Tibial nerve (tissue), 4 donors: ENCODE measurements at regions not wholly inside any gene's neighbourhood (a gene's known extent, or its start where the extent isn't known, plus 50 kb on each side); places are given as distances from the start of the nearest gene placed in this dataset.

Experiments used
- DNase-seq, 2 donors: peaks; one replicate each; pipeline ENCODE4 v3.0.0-alpha.2; 2019; ENCODE audit warnings: low spot score in 2 of 2
- H3K27ac ChIP-seq, 4 donors: fragments of 200-600 bp; sonication (generic) in 3 of 4; one replicate each; pipeline ENCODE4 v1.5.1; 2017 to 2019; ENCODE audit warnings: mild to moderate bottlenecking in 1 of 4
- H3K27me3 ChIP-seq, 2 donors: fragments of 200-600 bp; sonication (generic) in 1 of 2; one replicate each; pipeline versions ENCODE4 v1.5.1 to v1.6.0; 2017 to 2019
- H3K36me3 ChIP-seq, 3 donors: fragments of 200-600 bp; sonication (generic); one replicate each; pipeline ENCODE4 v1.5.1; 2018 to 2019
- H3K4me1 ChIP-seq, 4 donors: fragments of 200-600 bp; sonication (generic) in 3 of 4; one replicate each; pipeline ENCODE4 v1.5.1; 2017 to 2019
- H3K4me3 ChIP-seq, 4 donors: fragments of 200-600 bp; sonication (generic) in 3 of 4; one replicate each; pipeline ENCODE4 v1.5.1; 2017 to 2019; ENCODE audit warnings: mild to moderate bottlenecking in 1 of 4, moderate library complexity in 1 of 4
- H3K9me3 ChIP-seq, 4 donors: fragments of 200-600 bp; sonication (generic) in 3 of 4; one replicate each; pipeline ENCODE4 v1.5.1; 2017 to 2019
- EP300 ChIP-seq, 2 donors: sonication (generic); formaldehyde crosslinking; IDR thresholded peaks; one replicate each; pipeline ENCODE4 v1.6.1; 2017; ENCODE audit warnings: antibody characterized with exemption in 2 of 2, mild to moderate bottlenecking in 1 of 2
- POLR2A ChIP-seq, 2 donors: fragments of 450-650 bp; IDR thresholded peaks; one replicate each; pipeline ENCODE4 v1.6.1; 2017; ENCODE audit warnings: antibody characterized with exemption in 2 of 2, mild to moderate bottlenecking in 2 of 2, moderate library complexity in 2 of 2
- WGBS, 2 donors: methylation state at CpG; one replicate each; pipeline ENCODE4 v1.1.5; 2018; 5-methylcytosine and 5-hydroxymethylcytosine counted together
- TF ChIP-seq, protein P1 (sequence below), 5 experiments: fragments of 200-600 bp in 3 of 5; fragments of 450-650 bp in 2 of 5; sonication (generic) in 3 of 5; IDR thresholded peaks; one replicate each; pipeline ENCODE4 v1.5.1; 2016 to 2019; ENCODE audit warnings: antibody characterized with exemption in 5 of 5, mild to moderate bottlenecking in 3 of 5, moderate library complexity in 2 of 5

DNA sequence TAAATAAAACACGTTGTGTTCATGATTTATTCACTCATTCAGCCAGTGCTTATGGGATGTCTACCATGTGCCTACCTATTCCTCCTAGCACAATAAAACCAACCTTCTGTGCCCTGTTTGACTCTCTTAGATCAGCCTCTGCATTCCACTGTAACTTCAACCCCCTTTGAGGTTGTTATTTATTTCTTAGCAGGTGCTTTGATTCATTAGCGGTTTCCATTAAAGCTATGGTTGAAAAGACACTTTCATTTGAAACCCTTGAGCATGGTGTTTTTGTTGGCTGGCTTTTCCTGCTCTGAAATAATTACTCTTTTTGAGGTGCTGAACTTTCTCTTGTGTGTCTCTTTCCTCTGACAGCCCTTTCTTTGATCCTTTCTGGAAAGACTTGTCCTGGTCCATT is 570.6 kb upstream of the LARGE1 start:
- 67 to 68% methylated on average over 2 of the region's 2 CpGs for WGBS, 2 donors
- no peaks in the 10 kb centered on the region for H3K36me3 ChIP-seq
- H3K27me3 ChIP-seq: no peaks in the 10 kb centered on the region
- DNase-seq: no peak
- TF ChIP-seq, protein P1, sequence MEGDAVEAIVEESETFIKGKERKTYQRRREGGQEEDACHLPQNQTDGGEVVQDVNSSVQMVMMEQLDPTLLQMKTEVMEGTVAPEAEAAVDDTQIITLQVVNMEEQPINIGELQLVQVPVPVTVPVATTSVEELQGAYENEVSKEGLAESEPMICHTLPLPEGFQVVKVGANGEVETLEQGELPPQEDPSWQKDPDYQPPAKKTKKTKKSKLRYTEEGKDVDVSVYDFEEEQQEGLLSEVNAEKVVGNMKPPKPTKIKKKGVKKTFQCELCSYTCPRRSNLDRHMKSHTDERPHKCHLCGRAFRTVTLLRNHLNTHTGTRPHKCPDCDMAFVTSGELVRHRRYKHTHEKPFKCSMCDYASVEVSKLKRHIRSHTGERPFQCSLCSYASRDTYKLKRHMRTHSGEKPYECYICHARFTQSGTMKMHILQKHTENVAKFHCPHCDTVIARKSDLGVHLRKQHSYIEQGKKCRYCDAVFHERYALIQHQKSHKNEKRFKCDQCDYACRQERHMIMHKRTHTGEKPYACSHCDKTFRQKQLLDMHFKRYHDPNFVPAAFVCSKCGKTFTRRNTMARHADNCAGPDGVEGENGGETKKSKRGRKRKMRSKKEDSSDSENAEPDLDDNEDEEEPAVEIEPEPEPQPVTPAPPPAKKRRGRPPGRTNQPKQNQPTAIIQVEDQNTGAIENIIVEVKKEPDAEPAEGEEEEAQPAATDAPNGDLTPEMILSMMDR (IDR thresholded peaks at IDR 0.05): no peak
- no peak for TF ChIP-seq POLR2A (IDR thresholded peaks at IDR 0.05)
- TF ChIP-seq EP300 (IDR thresholded peaks at IDR 0.05): no peak
- peaks cover 0 to 11% (median 0%) of the 10 kb centered on the region in 4 donors for H3K9me3 ChIP-seq
- no peaks in the 10 kb centered on the region for H3K4me1 ChIP-seq
- H3K27ac ChIP-seq: no peak overlapping the region
- no peak overlapping the region for H3K4me3 ChIP-seq

DNA sequence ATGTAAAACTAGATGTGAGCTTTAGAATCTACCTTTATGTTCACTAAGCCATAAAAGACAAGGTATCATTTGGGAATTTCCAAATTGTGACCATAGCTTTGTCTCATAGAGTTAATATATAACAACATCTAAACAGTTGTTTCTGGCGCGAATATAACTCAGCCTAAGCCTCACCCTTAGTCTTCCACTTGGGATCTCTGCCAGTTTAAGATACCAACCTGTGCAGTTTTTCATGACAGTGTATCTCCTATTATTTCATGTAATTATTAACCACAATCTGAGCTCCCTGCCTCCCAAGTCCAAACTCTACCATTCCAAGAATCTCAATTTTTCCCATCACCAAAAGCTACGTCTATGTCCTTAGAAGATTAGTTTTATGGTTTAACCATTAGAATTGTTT is 572.5 kb upstream of the ISX start:
- H3K36me3 ChIP-seq: no peaks in the 10 kb centered on the region
- no peaks in the 10 kb centered on the region for H3K4me1 ChIP-seq
- TF ChIP-seq, protein P1 (IDR thresholded peaks at IDR 0.05): no peak
- no peak for TF ChIP-seq POLR2A (IDR thresholded peaks at IDR 0.05)
- TF ChIP-seq EP300 (IDR thresholded peaks at IDR 0.05): no peak
- no peaks in the 10 kb centered on the region for H3K27me3 ChIP-seq
- DNase-seq: no peak
- H3K4me3 ChIP-seq: no peak overlapping the region
- H3K9me3 ChIP-seq: peaks cover 0 to 18% (median 0%) of the 10 kb centered on the region in 4 donors
- WGBS, 2 donors: 90 to 94% methylated on average over 3 of the region's 3 CpGs
- H3K27ac ChIP-seq: no peak overlapping the region

DNA sequence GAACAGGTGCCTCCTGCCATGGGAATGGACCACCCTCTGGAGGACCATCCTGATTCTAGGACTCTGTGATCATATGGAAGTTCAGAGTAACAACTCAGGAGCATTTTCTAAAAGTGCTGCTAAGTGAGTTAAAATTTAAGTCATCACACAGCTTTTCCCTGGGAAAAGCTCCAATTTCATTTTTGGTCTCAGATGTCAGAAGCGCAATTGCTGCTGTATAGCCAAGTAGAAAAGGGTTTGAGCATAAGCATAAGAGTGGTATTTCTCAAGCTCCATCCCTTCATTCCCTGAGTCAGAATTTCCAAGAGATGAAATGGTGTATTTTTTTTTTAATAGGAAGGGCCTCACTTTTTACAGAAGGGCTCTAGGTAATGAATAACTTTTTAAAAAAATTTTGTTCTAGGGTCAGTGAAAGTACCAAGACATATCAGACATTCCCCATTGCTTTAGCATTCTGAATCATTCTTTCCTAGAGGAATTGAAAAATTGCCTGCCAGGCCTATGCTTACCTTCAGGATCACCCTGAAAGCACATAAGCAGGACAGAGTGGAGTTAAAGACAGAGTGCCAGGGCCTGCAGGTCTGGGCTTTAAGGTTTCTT is 564.5 kb upstream of the ISX start:
- no peak overlapping the region for H3K4me3 ChIP-seq
- no peaks in the 10 kb centered on the region for H3K4me1 ChIP-seq
- TF ChIP-seq POLR2A (IDR thresholded peaks at IDR 0.05) (no peak), EP300 (IDR thresholded peaks at IDR 0.05) (no peak)
- TF ChIP-seq, protein P1 (IDR thresholded peaks at IDR 0.05): no peak
- no peaks in the 10 kb centered on the region for H3K36me3 ChIP-seq
- H3K9me3 ChIP-seq: peaks cover 0 to 7% (median 0%) of the 10 kb centered on the region in 4 donors
- 88 to 93% methylated on average over 1 of the region's 1 CpG for WGBS, 2 donors
- DNase-seq: no peak
- H3K27ac ChIP-seq: no peak overlapping the region
- H3K27me3 ChIP-seq: no peaks in the 10 kb centered on the region

DNA sequence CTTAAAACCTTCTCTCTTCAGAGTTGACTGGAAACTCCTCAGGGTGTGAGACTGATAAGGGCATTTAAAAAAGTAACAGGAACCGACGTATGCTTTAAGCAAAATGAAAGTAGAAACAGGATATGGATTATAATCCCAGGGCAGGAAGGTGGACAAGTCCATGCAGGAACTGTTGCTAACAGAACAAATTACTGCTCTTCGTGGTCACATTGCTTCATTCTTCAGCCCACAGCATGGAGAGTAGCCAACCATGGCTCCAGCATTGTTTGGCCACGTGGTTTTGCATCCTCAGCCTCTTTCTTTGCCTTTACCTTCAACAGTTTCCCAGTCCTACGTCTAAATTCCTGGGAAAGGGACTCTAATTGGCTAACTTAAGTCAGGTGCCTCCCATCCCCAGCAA is 563.1 kb upstream of the ISX start:
- no peak for DNase-seq
- H3K9me3 ChIP-seq: peaks cover 0 to 4% (median 0%) of the 10 kb centered on the region in 4 donors
- WGBS, 2 donors: 47 to 57% methylated on average over 5 of the region's 5 CpGs

DNA sequence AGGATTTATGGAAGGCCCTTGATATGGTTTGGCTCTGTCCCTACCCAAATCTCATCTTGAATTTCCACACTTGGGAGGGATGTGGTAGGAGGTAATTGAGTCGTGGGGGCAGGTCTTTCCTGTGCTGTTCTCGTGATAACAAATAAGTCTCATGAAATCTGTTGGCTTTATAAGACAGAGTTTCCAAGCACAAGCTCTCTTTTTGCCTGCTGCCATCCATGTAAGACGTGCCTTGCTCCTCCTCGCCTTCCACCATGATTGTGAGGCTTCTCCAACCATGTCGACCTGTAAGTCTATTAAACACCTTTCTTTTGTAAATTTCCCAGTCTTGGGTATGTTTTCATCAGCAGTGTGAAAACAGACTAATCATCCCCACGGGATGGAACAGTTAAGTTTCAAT is 557.2 kb upstream of the ISX start:
- TF ChIP-seq POLR2A (IDR thresholded peaks at IDR 0.05): no peak
- TF ChIP-seq, protein P1 (IDR thresholded peaks at IDR 0.05): no peak
- TF ChIP-seq EP300 (IDR thresholded peaks at IDR 0.05): no peak
- 70% methylated on average over 6 of the region's 6 CpGs for WGBS, 2 donors
- Histone ChIP-seq H3K9me3 (peaks cover 0 to 8% (median 0%) of the 10 kb centered on the region in 4 donors), H3K36me3 (no peaks in the 10 kb centered on the region), H3K4me3 (no peak overlapping the region), H3K4me1 (no peaks in the 10 kb centered on the region), H3K27me3 (no peaks in the 10 kb centered on the region), H3K27ac (no peak overlapping the region)
- no peak for DNase-seq

More for the DNA sequence above, 563.1 kb upstream of the ISX start:
- H3K27ac ChIP-seq: no peak overlapping the region
- no peaks in the 10 kb centered on the region for H3K4me1 ChIP-seq
- no peaks in the 10 kb centered on the region for H3K36me3 ChIP-seq
- H3K27me3 ChIP-seq: no peaks in the 10 kb centered on the region
- no peak for TF ChIP-seq POLR2A (IDR thresholded peaks at IDR 0.05)
- TF ChIP-seq, protein P1 (IDR thresholded peaks at IDR 0.05): no peak
- TF ChIP-seq EP300 (IDR thresholded peaks at IDR 0.05): no peak
- H3K4me3 ChIP-seq: no peak overlapping the region
